ENCODE measurements at regions not wholly inside any gene's neighbourhood (a gene's known extent, or its start where the extent isn't known, plus 50 kb on each side); places are given as distances from the start of the nearest gene placed in this dataset.

- TF ChIP-seq POLR2A (IDR thresholded peaks at IDR 0.05) = no peak
- no peak for TF ChIP-seq CTCF (IDR thresholded peaks at IDR 0.05)
- TF ChIP-seq POLR2AphosphoS5 (IDR thresholded peaks at IDR 0.05; ENCODE audit: insufficient read depth in 1 of 2, low read depth in 1 of 2) = no peak
Observed at GRCh38 chr11:133681901-133682300, 149.6 kb upstream of the OPCML start.
